ENCODE measurements at regions not wholly inside any gene's neighbourhood (a gene's known extent, or its start where the extent isn't known, plus 50 kb on each side); places are given as distances from the start of the nearest gene placed in this dataset.

- TF ChIP-seq CTCF (IDR thresholded peaks at IDR 0.05; ENCODE audit: poor library complexity) (no peak), EZH2phosphoT487 (IDR thresholded peaks at IDR 0.05; ENCODE audit: low read depth, severe bottlenecking, unreplicated experiment) (no peak)
Measured at GRCh38 chr6:44042261-44042988, 84.8 kb downstream of the MRPL14 start.

Data from hepatocyte (in vitro differentiated cells).